ENCODE measurements at regions not wholly inside any gene's neighbourhood (a gene's known extent, or its start where the extent isn't known, plus 50 kb on each side); places are given as distances from the start of the nearest gene placed in this dataset.
A peak's percentile ranks its signal among the peaks of the same experiment; 100 is the strongest.
"Not testable (repeated sequence)": the region's sequence is repeated elsewhere in the genome, so short reads cannot be mapped to it uniquely, and the experiment has no call there.

- no peak for DNase-seq
Observed at GRCh38 chr6:14874975-14875480, 370.8 kb upstream of the JARID2 start.

GRCh38 chr6:14875481-14876063 lies 370.3 kb upstream of the JARID2 start:
- no peak for DNase-seq

- DNase-seq: peak; percentile 66
Observed at GRCh38 chr6:14876778-14877613, 368.9 kb upstream of the JARID2 start.

- DNase-seq: no peak
Observed at GRCh38 chr6:14877758-14878157, 368.1 kb upstream of the JARID2 start.

GRCh38 chr6:14880052-14880451 lies 365.8 kb upstream of the JARID2 start:
- DNase-seq: no peak

GRCh38 chr6:14880677-14881076 lies 365.2 kb upstream of the JARID2 start:
- no peak for DNase-seq

- DNase-seq: no peak
Observed at GRCh38 chr6:14881398-14881797, 364.5 kb upstream of the JARID2 start.

GRCh38 chr6:14882394-14883026 lies 363.4 kb upstream of the JARID2 start:
- DNase-seq: no peak

- no peak for DNase-seq
Observed at GRCh38 chr6:14883921-14884320, 361.9 kb upstream of the JARID2 start.

GRCh38 chr6:14885498-14885897 lies 360.4 kb upstream of the JARID2 start:
- DNase-seq: no peak

- no peak for DNase-seq
Observed at GRCh38 chr6:14887181-14887580, 358.7 kb upstream of the JARID2 start.

GRCh38 chr6:14887986-14888574 lies 357.8 kb upstream of the JARID2 start:
- DNase-seq: no peak

GRCh38 chr6:14888575-14889000 lies 357.3 kb upstream of the JARID2 start:
- no peak for DNase-seq

GRCh38 chr6:14889188-14889587 lies 356.7 kb upstream of the JARID2 start:
- no peak for DNase-seq

- peak; percentile 42 for DNase-seq
Observed at GRCh38 chr6:14889611-14890593, 356.0 kb upstream of the JARID2 start.

GRCh38 chr6:14891820-14892375 lies 354.0 kb upstream of the JARID2 start:
- DNase-seq: not testable (repeated sequence)

- DNase-seq: no peak
Observed at GRCh38 chr6:14894105-14894504, 351.8 kb upstream of the JARID2 start.

GRCh38 chr6:14896475-14896874 lies 349.4 kb upstream of the JARID2 start:
- DNase-seq: no peak

- no peak for DNase-seq
Observed at GRCh38 chr6:14897831-14898230, 348.0 kb upstream of the JARID2 start.

GRCh38 chr6:14899441-14899840 lies 346.4 kb upstream of the JARID2 start:
- DNase-seq: not testable (repeated sequence)

GRCh38 chr6:14900919-14901318 lies 344.9 kb upstream of the JARID2 start:
- DNase-seq: no peak

All from CD4-positive, alpha-beta T cell treated with Interleukin-15 for 1 hour (primary cell).